Stimulated activated naive CD8-positive, alpha-beta T cell treated with anti-CD3 and anti-CD28 coated beads, Interleukin-15, amount 100 ng/mL, for 72 hours (primary cell): ENCODE measurements at regions not wholly inside any gene's neighbourhood (a gene's known extent, or its start where the extent isn't known, plus 50 kb on each side); places are given as distances from the start of the nearest gene placed in this dataset.
A peak's percentile ranks its signal among the peaks of the same experiment; 100 is the strongest.

ENCODE experiments used
- ATAC-seq: fragments of 150-1000 bp; cut with Tn5 transposase; 2 replicates; pipeline ENCODE4 v1.10.0; 2021; ENCODE audit warnings: mild to moderate bottlenecking, moderate library complexity
- DNase-seq, 2 donors: peaks; one replicate each; pipeline ENCODE4 v3.0.0; 2021 to 2022
- H3K27ac Mint-ChIP-seq, 2 donors: one replicate each; pipeline ENCODE4 v1.8.0; 2022; ENCODE audit warnings: mild to moderate bottlenecking in 2 of 2, mixed read lengths in 2 of 2, moderate library complexity in 2 of 2
- H3K27me3 Mint-ChIP-seq: one replicate; pipeline ENCODE4 v1.8.0; 2022; ENCODE audit warnings: mixed read lengths
- H3K4me1 Mint-ChIP-seq: one replicate; pipeline ENCODE4 v1.8.0; 2022; ENCODE audit warnings: mild to moderate bottlenecking, mixed read lengths
- H3K4me3 Mint-ChIP-seq, 2 donors: one replicate each; pipeline ENCODE4 v1.8.0; 2022; ENCODE audit warnings: mild to moderate bottlenecking in 2 of 2, mixed read lengths in 2 of 2, moderate library complexity in 1 of 2
- H3K9me3 Mint-ChIP-seq, 2 donors: one replicate each; pipeline ENCODE4 v1.8.0; 2022; ENCODE audit warnings: mixed read lengths in 2 of 2

DNA sequence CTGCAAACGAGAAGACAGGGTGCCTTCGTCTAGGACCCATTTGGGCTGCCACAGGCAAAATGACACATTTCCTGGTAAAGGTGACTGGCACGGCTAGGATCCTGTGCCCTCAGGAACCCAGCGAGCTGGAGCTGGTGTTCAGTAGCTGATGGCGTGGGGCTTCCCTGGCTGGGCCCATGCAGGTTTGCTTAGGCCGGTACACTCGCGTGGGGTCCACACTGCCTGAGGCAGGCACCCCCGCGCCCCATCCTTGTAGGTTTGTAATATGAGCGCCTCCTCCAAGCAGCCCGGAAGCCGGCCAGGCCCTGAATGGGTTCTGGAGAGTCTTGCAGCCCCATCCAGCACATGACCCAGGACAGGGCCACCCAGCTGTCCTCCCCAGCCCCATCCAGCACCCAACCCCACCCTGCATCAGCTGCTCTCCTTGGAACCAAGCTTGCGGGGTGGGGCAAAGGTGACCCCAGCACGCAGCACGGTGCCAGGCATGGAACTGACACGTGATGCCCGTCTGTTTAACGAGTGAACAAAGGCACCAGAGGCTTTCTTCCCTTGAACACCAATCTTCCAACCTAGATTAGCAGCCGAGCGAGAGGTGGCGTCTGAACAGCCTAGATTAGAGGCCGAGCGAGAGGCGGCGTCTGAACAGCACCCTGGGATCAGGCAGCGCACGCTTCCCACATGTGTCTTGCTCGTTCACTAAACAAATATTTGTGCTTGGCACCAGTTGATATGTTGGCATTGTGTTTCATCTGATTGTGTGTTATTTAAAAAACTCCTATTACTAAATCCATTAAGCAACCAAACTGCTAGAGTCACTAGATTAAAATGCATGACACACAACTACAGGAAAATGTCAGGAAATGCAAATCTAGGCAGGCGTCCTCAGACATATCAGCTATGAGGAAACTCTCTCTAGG is 112.1 kb downstream of the DLL1 start:
- ATAC-seq (no peak), DNase-seq (no peak)
- peaks cover 17% of the 10 kb centered on the region for H3K4me1 Mint-ChIP-seq
- no peak overlapping the region for H3K4me3 Mint-ChIP-seq
- peaks cover 6 to 24% of the 10 kb centered on the region in 2 donors for H3K9me3 Mint-ChIP-seq
- H3K27ac Mint-ChIP-seq = peak overlapping the region in 1 of 2 donors; percentile 55
- peaks cover 10% of the 10 kb centered on the region for H3K27me3 Mint-ChIP-seq

GRCh38 chr6:170177772-170178560 is 112.9 kb downstream of the DLL1 start:
- Mint-ChIP-seq H3K27ac (peak overlapping the region in 1 of 2 donors; percentile 74), H3K9me3 (peaks cover 0 to 16% of the 10 kb centered on the region in 2 donors), H3K27me3 (peaks cover 17% of the 10 kb centered on the region), H3K4me1 (peaks cover 17% of the 10 kb centered on the region), H3K4me3 (peak overlapping the region in 1 of 2 donors; percentile 24)
- DNase-seq = no peak
- ATAC-seq = peak; percentile 26

DNA sequence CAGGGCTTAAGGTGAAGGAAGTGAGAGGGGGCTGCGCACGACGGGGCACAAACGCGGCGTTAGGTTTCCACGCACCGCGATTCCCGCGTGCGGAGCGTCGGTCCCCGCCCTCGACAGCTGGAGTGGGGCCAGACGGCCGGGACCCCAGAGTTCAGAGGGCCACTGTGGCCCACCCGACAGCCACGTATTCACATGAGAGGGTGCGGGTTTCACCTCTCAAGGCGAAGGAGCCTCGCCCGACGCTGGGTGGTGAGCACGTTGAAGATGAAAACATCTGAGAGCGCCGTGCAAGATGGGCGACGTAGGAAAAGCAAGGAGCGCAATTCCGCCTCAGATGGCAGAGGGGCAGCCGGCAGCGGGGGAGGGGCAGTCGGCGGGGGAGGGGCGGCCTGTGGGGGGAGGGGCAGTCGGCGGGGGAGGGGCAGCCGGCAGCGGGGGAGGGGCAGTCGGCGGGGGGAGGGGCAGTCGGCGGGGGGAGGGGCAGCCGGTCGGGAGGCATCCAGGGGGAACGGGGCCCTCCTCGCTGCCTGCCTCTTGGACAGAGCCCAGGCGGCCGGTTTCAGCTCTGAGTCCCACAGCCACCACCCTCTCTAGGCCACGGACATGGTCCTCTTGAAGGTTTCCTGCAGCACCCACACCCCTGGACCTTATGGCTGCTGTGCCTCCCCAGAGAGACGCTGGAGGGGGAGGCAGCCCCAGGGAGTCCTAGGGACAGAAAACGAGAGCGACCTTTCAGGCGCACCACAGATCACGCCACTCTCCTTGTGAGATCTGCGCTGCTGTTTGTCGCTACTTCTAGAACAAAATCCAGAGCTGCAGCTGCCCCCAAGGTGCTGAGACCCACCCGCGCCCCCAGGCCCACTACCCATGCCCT is 113.7 kb downstream of the DLL1 start:
- peak overlapping the region in 1 of 2 donors; percentile 17 for H3K4me3 Mint-ChIP-seq
- peak; percentile 39 for ATAC-seq

GRCh38 chr6:170176136-170176897 is 114.6 kb downstream of the DLL1 start:
- Mint-ChIP-seq H3K27ac (peak overlapping the region in 1 of 2 donors; percentile 98), H3K9me3 (peaks cover 4 to 22% of the 10 kb centered on the region in 2 donors), H3K4me1 (peaks cover 9% of the 10 kb centered on the region), H3K27me3 (peaks cover 22% of the 10 kb centered on the region), H3K4me3 (no peak overlapping the region)
- ATAC-seq (peak; percentile 67), DNase-seq (no peak)

More for the DNA sequence above, 113.7 kb downstream of the DLL1 start:
- peaks cover 18% of the 10 kb centered on the region for H3K27me3 Mint-ChIP-seq
- no peak for DNase-seq
- H3K27ac Mint-ChIP-seq = peak overlapping the region; percentile 58 to 98
- H3K4me1 Mint-ChIP-seq = peaks cover 13% of the 10 kb centered on the region
- peaks cover 0 to 17% of the 10 kb centered on the region in 2 donors for H3K9me3 Mint-ChIP-seq

DNA sequence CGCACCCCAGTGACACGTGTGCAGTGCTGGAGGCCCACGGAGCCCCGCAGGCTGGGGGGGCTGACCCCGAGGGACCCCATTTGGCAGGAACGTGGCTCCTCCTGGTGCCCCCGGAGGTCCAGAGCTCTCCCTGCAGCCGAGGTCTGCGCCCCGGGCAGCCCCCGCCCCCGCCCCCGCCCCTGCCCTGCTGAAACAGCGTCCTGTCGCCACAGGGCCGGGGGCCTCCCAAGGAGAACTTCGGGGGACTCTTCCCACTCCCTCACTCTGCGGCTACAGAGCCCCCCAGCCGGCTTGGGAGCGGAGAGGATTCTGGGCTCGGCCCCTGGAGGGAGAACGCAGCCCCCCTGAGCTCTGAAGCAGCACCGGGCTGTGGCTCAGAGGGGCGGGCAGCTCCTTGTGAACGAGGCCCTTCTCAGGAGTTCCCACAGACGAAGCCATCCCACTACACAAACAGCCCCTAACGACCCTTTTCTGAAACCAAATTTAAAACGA is 115.2 kb downstream of the DLL1 start:
- H3K4me1 Mint-ChIP-seq = peaks cover 9% of the 10 kb centered on the region
- peaks cover 10 to 28% of the 10 kb centered on the region in 2 donors for H3K9me3 Mint-ChIP-seq
- no peak for DNase-seq
- H3K4me3 Mint-ChIP-seq = no peak overlapping the region
- peaks cover 28% of the 10 kb centered on the region for H3K27me3 Mint-ChIP-seq
- peak overlapping the region in 1 of 2 donors; percentile 34 for H3K27ac Mint-ChIP-seq
- ATAC-seq = peak; percentile 26

DNA sequence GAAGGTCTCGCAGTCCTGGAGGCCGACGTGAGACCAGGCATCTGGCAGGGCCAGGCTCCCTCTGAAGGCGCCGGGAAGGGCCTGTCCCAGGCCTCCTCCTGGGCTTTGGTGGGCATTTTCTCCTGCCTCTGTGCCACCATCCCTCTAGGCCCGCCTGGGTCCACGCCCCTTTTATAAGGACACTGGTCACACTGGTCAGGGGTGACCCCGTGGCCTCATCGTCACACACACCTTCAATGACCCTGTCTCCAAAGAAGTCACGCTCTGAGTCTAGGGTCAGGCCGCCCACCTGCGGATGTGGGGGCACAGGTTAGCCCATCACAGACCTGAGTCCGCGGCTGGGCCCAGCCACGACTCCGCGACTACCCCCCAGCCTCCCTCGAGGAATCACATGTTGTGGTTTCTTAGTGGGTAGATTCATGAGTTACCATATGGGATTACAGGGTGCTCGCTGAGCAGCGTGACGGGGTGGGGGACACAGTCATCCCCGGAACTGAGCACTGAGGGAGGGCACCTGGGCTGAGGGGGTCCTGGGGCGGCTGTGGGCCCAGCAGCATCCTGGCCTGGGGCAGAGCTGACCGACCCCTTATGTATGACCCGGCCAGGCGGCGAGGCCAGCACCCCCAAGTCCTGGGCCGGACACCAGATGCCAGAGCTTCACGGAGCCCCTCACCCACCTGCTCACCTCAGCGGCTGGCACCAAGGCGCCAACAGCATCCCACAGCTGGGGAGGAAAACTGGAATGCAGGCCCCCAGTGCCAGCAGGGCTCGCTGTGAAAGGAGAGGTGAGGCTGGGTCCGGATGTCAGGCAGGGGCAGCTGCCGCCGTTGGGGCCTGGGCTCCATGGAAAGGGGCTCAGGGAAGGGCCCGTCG is 115.9 kb downstream of the DLL1 start:
- peaks cover 9% of the 10 kb centered on the region for H3K4me1 Mint-ChIP-seq

DNA sequence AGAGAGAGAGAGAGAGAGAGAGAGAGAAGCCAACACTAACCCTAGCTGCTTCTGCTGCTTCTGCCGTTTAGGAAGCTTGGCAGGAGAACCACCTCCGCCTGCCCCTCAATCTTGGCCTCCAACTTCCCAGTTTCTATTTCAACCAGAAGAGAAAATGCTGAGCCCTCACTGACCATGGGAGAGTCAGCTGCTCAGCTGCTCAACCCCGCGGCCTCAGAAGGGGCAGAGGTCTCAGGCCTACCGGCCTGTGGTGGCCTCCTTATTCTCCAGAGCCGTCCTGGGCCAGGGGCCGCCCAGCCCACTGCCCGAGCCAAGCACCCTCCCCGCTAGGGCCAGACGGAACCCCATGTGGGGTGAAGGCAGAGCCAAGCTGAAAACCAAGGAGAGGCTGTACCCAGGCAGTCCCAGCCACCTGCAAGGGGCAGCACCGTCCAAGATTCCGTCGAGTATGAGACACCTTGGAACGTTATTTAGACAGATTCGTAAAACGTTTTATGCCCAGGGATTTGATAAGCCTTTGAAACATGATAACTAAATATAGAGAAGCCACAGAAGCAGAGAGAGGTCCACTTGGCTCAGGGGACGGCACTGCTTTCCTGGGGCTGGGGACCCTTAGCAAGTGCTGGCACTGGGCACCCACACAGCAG is 116.6 kb downstream of the DLL1 start:
- no peak overlapping the region for H3K4me3 Mint-ChIP-seq
- H3K27me3 Mint-ChIP-seq = peaks cover 30% of the 10 kb centered on the region
- ATAC-seq (no peak), DNase-seq (no peak)
- H3K4me1 Mint-ChIP-seq = peaks cover 9% of the 10 kb centered on the region
- peaks cover 18 to 32% of the 10 kb centered on the region in 2 donors for H3K9me3 Mint-ChIP-seq
- peak overlapping the region in 1 of 2 donors; percentile 87 for H3K27ac Mint-ChIP-seq

More for the DNA sequence above, 115.9 kb downstream of the DLL1 start:
- Mint-ChIP-seq H3K9me3 (peaks cover 17 to 31% of the 10 kb centered on the region in 2 donors), H3K4me3 (no peak overlapping the region), H3K27me3 (peaks cover 30% of the 10 kb centered on the region), H3K27ac (no peak overlapping the region)
- no peak for DNase-seq
- no peak for ATAC-seq

GRCh38 chr6:170173335-170173881 is 117.5 kb downstream of the DLL1 start:
- Mint-ChIP-seq H3K27ac (no peak overlapping the region), H3K9me3 (peaks cover 27 to 40% of the 10 kb centered on the region in 2 donors), H3K4me3 (no peak overlapping the region), H3K4me1 (peaks cover 9% of the 10 kb centered on the region), H3K27me3 (peaks cover 30% of the 10 kb centered on the region)
- ATAC-seq = no peak
- no peak for DNase-seq

DNA sequence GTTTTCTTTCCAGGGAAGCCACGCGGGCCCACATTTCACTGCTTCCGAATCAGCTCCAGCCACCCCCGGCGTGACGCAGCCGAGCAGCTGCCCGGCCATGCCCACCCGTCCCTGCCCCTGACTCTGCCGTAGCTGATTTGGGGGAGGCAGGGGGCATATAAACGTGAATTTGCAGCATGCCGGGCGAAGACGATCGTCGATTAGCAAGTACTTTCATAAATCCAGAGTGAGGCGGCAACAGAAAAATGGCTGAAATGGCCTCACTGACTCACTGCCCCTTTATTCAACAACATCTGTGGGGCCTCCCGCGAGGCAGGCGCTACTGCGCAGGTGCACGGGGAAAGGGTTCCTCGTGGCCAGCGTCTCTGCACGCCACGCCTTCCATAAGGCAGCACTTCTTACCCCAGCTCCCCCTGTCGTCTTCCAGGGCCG is 118.0 kb downstream of the DLL1 start:
- DNase-seq (no peak), ATAC-seq (no peak)
- Mint-ChIP-seq H3K4me1 (peaks cover 9% of the 10 kb centered on the region), H3K27me3 (peaks cover 30% of the 10 kb centered on the region), H3K27ac (no peak overlapping the region), H3K9me3 (peaks cover 31 to 45% of the 10 kb centered on the region in 2 donors), H3K4me3 (no peak overlapping the region)

DNA sequence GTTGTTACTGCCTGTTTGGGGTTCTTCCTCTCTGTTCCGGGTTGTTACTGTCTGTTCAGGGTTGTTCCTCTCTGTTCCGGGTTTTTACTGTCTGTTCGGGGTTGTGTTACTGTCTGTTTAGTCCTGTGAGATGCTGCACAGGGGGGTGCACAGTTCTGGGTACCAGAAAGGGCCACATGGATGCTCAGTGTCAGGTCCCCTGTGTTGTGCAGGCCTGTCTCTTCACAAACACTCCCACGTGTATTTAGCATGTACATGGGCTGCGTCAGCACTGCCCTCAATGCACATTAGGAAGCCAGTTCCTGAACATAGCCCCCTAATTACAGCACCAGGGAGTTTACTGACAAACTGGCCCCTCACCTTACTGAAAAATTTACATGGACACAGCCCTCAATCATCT is 118.5 kb downstream of the DLL1 start:
- no peak for DNase-seq

DNA sequence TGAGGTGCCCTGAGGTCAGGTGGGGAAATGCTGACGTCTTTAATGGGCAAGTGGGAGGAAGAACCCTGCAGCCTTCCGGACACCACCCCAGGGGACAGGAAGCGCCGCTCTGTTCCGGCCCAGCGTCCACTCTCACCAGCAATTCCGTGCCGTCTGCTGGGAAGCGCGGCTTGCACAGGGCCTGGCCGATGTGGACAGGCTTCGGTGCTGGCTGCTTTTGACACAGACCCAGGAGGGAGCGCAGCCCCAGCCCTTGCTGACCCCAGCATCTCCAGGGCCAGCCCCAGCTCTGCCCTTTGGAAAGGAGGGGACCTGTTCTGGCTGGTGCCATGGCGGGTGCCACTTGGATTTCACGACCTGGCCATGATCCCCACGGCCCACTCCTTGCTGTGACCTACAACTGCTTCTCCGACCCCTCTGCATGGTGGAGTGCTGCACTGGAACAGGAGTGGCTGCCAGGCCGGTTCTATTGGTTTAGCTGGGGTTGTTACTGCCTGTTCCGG is 123.2 kb downstream of the DLL1 start:
- Mint-ChIP-seq H3K4me3 (no peak overlapping the region), H3K27me3 (peaks cover 22% of the 10 kb centered on the region), H3K4me1 (peaks cover 5% of the 10 kb centered on the region), H3K9me3 (peaks cover 31 to 37% of the 10 kb centered on the region in 2 donors), H3K27ac (no peak overlapping the region)
- DNase-seq (no peak), ATAC-seq (no peak)

More for the DNA sequence above, 118.5 kb downstream of the DLL1 start:
- no peak overlapping the region for H3K27ac Mint-ChIP-seq
- H3K4me3 Mint-ChIP-seq = no peak overlapping the region
- peaks cover 30% of the 10 kb centered on the region for H3K27me3 Mint-ChIP-seq
- H3K9me3 Mint-ChIP-seq = peaks cover 31 to 45% of the 10 kb centered on the region in 2 donors
- H3K4me1 Mint-ChIP-seq = peaks cover 9% of the 10 kb centered on the region
- no peak for ATAC-seq

- H3K9me3 Mint-ChIP-seq = peaks cover 27 to 30% of the 10 kb centered on the region in 2 donors
- no peak for DNase-seq
- no peak overlapping the region for H3K27ac Mint-ChIP-seq
- ATAC-seq = no peak
- H3K4me3 Mint-ChIP-seq = no peak overlapping the region
- peaks cover 14% of the 10 kb centered on the region for H3K4me1 Mint-ChIP-seq
- H3K27me3 Mint-ChIP-seq = peaks cover 12% of the 10 kb centered on the region
Measured at GRCh38 chr6:170166511-170167122, 124.3 kb downstream of the DLL1 start.
